Neural cell (in vitro differentiated cells): ENCODE measurements at regions not wholly inside any gene's neighbourhood (a gene's known extent, or its start where the extent isn't known, plus 50 kb on each side); places are given as distances from the start of the nearest gene placed in this dataset.

Source experiments
- MXI1 ChIP-seq: fragments of 450-650 bp; conservative IDR thresholded peaks from 2 replicates; pipeline ENCODE4 v1.6.1; 2014; ENCODE audit warnings: antibody characterized with exemption, mild to moderate bottlenecking; ENCODE audit not compliant: poor library complexity, severe bottlenecking
- POLR2AphosphoS5 ChIP-seq: IDR thresholded peaks from 2 replicates; pipeline ENCODE4 v1.6.1; 2012

GRCh38 chr17:53719229-53719628, 103.5 kb upstream of the KIF2B start:
- TF ChIP-seq MXI1 (no peak), POLR2AphosphoS5 (no peak)
